Activated CD4-positive, CD25-positive, alpha-beta regulatory T cell treated with anti-CD3 and anti-CD28 coated beads, Interleukin-2, amount 50 U/mL, for 72 hours (primary cell): ENCODE measurements at regions not wholly inside any gene's neighbourhood (a gene's known extent, or its start where the extent isn't known, plus 50 kb on each side); places are given as distances from the start of the nearest gene placed in this dataset.
"Not testable (repeated sequence)": the region's sequence is repeated elsewhere in the genome, so short reads cannot be mapped to it uniquely, and the experiment has no call there.

Experiments
- DNase-seq: peaks from one replicate; pipeline ENCODE4 v3.0.0; 2021

DNA sequence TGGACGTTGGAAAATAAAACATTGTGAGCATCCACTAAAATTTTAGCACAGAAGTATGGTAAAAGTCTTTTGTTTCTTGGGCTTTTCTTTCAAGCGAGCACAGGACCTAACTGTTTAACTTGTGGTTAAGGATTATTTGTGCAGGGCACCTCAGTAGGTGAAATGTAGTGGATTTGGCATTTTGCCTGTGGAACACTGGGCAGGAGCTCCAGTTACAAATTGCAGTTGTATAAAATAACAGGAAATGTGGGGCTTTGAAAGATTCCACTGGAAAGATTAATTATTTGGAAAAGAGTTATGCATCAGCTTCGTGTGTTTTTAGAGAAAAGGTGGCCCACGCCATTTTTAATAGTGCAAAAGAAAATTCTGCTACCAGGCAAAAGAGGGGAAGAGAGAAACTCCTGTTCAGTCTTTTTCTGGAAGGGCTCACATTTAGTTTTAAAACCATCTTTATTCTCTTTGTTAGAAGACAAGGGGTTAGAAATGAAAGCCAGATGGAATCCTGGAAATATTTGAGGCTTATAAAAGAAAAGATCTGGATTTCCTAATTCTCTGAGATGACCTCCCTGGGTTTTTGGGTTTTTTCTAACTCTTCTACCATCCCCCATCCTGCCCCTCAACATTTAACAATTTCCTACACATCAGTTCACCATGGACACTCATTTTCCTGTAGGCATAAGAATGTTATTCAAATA, 144.3 kb upstream of the SERTAD2 start:
- no peak for DNase-seq

DNA sequence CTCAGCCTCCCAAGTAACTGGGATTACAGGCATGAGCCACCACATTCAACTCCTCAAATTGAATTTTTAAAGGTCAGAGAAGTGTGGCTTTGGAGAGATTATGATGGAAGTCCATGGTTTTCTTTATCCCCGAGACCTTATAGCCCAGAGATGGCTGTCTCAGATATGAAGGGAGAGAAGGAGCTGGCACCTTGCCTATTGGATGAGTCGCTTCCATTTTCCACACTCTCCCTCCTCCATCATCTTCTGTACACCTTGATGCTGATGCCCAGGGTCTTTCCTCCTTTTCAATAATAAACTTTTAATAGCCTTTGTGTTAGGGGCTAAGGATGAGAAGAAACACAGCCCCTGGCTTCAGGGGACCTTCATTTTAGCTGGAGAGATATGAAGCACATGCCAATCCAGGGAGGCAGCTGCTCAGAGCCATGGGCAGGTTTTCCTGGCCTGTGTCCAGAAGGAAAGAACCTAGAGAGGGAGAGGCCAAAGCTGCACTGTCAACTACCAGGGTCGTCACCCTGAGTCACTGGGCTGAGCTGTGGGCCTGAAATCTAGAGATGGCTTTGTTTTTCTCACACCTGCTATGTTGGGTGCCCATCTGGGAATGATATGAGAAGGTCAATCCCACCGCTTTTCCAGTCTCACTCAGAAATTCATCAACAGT, 146.0 kb upstream of the SERTAD2 start:
- DNase-seq, result no peak

DNA sequence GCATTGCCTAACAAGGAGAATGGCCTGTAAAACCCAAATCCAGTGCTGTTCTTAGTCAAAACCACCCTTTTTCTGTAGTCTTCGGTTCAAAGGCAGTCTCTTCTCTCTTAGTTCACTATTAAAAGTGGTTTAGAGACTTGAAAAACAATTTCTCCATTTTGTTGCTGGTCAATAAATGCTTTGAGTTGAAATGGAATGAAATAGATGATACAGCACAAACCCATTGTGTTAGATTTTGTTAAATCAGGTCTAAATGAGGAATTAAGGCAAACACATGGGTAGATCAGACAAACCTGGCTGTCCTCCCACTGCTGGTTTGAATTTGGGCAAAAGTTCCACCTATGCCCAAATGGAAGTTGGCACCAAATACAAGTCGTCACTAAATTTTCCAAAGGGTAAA, 150.1 kb upstream of the SERTAD2 start:
- DNase-seq, result no peak

DNA sequence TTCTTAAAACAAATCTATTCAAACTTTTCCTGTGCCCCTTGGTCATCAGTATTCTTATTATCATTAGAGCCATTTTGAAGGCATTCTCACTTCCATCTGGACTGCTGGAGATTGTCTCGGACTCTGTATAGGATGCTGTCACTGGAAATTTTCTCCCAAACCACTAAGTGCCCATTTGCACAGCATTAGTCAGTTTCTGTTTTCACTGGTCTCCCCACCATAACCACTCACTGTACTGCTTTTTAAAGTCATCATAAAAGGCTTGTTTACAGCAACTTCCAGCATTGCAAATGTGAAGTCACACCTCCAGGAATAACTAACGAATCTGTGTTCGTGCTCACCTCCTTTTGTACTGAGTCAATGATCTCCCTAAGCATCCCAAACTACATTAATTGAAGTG, 150.9 kb upstream of the SERTAD2 start:
- no peak for DNase-seq

DNA sequence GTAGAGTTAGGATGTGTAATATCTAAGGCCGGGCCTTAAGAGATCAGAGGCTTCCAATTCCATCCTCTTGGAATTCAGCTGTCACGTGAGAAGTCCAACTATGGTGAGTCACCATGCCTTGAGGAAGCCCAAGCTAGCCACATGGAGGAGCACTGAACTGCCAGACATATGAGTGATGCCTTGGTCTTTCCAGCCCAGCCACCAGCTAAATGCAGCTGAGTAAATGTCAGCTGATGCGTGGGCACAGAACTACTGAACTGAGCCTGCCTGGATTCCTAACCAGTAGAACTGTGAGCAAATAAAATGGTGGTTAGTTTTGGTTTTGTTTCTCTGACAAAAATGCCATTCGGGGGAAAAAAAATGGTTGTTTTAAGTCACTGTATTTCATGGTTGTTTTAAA, 153.7 kb upstream of the SERTAD2 start:
- peak; percentile 41 for DNase-seq

DNA sequence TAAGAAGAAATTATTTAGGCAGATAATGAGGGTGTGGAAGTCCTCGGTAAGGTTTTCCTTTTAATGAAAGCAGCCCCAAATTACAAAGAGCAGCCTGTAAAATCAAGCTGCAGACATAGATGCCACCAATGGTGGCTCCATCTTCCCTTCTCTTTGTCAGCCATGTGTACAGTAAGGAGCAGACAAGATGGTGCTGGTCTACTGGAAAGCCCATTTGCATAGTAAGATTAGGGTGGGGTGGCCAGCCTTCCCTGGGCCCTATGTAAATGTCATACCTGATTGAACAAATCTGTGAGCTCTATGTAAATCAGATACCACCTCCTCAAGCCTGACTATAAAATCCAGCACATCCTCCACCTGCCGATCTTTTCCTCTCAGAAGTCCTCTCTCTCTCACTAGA, 154.4 kb upstream of the SERTAD2 start:
- DNase-seq, result no peak

DNA sequence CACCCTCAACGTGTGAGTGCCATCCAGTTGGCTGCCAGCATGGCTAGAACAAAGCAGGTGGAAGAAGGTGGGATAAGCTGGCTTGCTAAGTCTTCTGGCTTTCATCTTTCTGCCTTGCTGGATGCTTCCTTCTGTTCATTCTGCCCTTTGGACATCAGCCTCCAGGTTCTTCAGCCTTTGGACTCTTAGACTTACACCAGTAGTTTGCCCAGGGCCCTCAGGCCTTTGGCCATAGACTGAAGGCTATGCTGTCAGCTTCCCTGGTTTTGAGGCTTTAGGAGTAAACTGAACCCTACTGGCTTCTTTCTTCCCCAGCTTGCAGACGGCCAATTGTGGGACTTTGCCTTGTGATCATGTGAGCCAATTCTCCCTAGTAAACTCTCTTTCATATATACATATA, 155.0 kb upstream of the SERTAD2 start:
- no peak for DNase-seq

DNA sequence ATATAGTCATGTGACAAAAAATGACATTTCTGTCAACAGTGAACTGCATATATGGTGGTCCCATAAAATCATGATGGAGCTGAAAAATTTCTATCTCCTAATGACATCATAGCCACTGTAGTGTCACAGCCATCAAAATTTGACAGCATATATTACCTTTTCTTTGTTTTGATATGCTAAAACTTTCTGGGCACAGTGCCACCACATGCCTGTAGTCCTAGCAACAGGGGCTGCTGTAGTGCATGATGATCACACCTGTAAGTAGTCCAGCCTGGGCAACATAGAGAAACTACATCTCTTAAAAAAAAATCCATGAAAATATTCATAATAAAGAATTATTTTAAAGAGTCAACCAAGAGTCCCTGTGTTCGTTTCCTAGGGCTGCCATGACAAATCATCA, 155.5 kb upstream of the SERTAD2 start:
- DNase-seq, result no peak

DNA sequence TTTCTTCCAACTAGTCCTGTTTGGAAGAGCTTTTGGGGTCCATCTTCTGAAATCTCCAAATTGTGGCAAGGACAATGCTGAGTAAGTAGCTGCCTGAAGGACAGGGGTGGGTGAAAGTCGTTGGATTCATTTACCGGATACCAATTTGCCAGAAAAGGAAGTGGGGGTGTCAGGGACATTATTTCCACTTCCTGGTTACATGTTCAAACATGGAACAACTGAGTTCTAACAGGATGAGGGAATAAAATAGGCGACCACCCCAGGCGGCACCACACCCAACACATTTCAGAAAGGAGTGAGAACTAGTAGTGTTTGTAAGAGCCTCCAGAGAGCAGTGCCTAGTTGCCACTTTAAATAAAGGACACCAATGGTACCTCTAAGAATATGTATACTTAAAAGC, 158.6 kb upstream of the SERTAD2 start:
- no peak for DNase-seq

DNA sequence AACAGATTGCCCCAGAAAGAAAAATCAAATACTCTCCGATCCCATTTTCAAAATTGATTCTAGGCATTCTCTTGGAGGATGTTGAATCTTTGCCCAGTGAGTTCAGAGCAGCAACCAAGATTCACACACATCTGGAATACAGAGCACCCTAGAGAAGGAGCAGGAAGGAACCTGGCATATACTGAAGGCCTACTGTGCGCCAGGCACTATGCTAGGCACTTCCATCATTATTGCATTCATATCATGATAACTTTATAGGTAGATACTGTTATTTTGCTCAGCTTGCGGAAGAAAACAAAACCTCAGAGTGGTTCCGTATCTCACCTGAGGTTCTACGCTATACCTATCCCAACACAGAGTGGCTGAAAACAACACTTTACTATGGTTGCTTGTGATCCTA, 160.3 kb upstream of the SERTAD2 start:
- DNase-seq, result no peak

DNA sequence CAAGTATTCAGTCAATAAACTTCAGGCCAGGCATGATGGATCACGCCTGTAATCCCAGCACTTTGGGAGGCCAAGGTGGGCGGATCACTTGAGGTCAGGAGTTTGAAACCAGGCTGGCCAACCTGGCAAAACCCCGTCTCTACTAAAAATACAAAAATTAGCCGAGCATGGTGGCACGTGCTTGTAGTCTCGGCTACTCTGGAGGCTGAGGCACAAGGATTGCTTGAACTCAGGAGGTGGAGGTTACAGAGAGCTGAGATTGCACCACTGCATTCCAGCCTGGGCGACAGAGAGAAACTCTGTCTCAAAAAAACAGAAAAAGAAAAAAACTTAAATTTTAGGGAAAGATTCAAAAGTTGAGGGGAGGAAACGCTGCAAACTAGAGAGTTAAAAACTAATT, 162.8 kb upstream of the SERTAD2 start:
- not testable (repeated sequence) for DNase-seq

DNA sequence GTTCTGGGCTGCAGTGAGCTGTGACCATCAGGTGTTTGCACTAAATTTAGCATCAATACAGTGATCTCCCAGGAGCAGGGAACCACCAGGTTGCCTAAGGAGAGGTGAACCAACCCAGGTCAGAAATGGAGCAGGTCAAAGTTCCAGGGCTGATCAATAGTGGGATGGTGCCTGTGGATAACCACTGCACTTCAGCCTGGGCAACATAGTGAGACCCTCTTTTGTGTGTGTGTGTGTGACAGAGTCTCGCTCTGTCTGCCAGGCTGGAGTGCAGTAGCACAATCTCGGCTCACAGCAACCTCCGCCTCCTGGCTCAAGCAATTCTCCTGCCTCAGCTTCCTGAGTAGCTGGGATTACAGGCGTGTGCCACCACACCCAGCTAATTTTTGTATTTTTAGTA, 163.7 kb upstream of the SERTAD2 start:
- no peak for DNase-seq

DNA sequence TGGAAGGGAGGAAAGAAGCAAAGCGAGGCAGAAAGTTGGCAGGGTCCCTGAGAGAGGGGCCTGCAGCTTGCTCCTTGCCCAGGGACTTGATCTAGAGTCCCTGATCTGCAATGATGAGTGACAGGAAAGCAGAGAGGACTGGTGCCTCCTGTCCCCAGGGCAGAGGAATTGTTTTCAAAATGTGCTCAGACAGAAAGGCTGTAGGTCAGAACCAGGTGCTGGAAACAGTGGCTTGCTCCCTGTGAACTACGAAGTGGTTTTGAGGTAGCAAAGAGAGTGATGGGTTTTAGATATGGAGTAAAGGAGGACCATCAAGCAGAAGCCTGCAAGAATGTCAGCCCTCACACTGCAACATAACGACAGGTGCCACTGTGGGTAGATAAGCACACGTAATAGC, 164.9 kb upstream of the SERTAD2 start:
- DNase-seq, result no peak

DNA sequence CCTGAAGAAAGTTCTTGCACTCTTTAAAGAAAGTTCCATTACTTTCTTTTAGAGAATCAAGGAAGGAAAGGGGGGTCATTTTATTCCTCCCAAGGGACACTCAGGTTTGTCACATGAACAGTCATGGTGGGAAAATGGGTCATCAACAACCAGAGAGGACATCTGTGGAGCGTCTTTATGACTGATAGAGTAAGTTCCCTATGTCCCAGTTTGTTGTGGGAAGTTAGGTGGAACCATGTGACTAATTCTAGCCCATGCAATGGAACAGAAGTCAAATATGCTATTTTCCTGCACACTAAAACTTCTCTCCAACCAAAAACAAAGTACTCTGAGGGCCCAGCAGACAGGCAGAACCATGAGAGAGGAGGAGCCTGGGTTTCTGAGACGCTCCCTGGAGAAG, 165.6 kb upstream of the SERTAD2 start:
- no peak for DNase-seq

DNA sequence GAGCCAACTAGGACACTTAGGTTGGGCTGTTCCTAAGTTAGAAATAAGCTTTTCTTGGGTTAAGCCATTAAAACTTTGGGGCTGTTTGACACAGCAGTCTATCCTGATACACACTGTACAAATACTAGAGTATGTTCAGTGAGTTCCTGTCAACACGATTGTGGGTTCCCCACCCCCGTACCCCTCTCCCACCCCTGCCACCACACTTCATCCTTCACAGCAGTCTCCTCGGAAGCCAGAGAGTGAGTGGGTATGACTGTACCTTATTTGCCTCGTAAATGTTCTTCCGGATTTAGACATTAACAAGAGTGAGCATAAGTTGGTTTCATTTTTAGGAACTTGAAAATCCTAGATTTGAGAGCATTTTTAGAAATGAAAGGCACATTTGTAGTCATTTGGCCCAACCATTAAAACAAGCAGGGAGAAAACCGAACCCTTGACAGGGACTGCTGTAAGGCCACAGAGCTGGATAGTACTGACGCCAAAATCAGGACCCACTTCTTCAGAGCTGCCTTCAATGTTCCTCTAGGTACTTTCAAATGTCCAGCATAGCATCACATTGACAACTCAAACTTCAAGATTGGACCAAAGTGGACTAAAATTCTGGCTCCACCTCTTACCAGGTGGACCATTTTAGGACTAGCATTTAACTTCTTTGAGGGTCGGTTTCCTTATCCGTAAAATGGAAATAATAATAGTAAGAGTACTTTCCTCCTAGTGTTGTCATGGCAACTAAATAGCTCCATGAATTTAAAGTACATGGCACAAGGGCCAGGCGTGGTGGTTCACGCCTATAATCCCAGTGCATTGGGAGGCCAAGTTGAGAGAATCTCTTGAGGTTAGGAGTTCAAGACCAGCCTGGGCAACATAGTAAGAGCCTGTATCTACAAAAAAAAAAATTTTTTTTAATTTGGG, 166.3 kb upstream of the SERTAD2 start:
- DNase-seq, result no peak

DNA sequence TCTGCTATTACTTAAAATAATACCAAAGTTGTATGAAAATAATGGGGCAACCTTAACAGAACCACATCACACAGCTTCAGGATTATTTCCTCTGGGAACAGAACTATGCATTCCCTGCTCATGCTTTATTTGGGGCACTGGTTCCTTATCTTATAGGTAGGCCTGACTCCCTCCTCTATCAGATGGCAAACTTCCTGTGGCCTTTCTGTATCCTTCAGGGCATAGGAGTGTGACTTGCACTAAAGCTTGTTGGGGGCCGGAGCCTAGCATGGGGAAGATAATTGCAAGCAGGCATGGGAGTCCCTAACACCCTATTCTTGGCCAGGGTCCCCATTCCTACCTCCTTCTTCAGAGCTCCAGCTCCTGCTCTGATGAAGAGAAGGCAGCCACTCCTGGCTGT, 167.2 kb upstream of the SERTAD2 start:
- DNase-seq, result no peak

DNA sequence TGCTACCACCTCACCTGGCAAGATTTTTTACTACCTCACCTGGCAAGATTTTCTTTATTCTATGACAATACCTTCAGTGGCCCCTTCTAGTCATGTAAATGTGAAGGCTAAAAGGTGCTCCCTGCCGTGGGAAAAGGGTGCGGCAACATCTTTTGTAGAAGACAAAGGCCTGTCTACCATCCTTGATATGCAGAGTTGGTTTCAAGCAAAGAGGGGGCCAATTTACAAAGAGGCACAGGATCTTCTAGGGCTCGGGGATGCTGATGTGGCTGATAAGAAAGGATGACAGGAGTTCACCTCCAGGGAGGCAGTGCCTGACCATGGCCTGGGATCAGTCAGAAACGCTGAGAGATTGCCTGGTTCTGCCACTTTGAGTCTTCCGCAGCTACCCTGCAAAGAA, 165.4 kb upstream of the SLC1A4 start:
- no peak for DNase-seq

DNA sequence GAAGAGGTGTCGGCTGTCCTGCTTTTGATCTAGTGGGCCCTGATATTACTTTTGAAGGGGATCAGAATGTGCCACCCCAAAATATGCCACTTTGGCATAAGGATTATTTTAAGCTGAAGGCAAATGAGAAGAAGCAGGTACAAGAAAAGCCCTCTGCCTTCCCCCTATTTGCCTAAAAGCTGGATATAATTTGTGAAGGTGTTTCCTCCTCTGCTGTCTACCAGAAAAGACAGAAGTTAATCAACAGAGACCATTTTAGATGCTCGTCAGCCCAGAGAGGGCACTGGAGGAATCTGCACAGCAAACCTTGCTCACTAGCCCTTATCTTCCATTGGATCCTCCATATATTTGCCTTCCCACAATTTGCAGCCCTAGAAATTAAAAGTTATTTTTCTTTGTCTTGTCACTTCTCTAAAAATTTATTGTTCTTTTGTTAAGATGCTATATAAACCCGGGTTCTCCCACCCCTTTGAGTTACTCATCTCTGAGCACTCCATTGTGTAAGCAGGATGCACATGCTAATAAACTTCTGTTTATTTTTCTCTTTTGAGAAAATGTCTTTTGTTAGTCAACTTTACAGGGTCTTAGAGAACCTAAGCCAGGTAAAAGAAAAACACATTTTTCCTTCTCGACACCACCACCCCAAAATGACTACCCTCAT, 163.2 kb upstream of the SLC1A4 start:
- no peak for DNase-seq

DNA sequence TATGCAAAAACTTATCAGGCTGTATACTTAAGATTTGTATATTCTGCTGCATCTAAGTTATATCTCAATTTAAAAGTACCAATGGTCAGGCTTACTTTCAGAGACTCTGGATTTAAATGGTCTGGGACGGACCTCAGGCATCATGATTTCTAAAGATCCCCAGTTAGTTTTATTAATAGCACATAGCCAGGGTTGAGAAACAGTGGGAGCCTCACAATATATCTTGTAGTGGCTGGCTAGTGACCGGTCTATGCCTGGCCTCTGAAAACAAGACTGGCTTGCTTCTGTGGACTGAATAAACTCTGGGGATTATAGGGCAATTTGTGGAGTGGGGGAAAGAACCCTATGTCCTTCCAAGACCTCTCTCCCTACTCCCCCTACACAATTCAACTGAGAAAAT, 162.5 kb upstream of the SLC1A4 start:
- no peak for DNase-seq

DNA sequence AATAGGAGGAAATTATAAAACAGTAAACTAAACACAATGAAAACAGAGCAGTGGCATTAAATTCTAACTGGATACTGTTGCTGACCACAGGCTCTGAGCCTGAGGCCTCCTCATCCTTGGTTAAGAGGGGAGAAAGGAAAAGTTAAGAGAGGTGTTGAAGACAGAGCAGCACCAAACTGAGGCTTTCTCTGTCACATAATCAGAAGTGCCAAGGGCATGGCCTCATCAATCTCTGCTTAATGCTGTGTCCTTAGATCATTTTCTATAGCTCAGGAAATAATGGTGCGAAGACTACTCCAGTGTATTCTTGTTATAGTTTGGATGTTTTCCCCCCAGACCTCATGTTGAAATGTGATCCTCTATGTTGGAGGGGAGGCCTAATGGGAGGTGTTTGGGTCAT, 160.9 kb upstream of the SLC1A4 start:
- no peak for DNase-seq

DNA sequence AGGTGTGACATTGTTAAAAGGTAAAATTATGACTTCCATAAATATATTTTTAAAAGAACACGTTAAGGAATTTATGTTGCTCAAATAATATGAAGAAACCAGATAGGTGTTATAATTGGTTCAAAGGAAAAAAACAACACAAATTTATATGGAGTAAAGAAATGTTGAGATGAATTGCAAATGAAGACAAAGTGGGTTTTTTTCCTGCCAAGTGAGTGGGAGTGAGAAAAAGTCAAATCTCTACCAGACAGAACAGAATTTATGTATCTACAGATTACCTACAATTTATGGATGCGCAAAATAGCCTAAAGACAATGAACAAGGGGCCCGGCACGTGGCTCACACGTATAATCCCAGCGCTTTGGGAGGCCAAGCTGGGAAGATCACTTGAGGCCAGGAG, 159.7 kb upstream of the SLC1A4 start:
- no peak for DNase-seq

DNA sequence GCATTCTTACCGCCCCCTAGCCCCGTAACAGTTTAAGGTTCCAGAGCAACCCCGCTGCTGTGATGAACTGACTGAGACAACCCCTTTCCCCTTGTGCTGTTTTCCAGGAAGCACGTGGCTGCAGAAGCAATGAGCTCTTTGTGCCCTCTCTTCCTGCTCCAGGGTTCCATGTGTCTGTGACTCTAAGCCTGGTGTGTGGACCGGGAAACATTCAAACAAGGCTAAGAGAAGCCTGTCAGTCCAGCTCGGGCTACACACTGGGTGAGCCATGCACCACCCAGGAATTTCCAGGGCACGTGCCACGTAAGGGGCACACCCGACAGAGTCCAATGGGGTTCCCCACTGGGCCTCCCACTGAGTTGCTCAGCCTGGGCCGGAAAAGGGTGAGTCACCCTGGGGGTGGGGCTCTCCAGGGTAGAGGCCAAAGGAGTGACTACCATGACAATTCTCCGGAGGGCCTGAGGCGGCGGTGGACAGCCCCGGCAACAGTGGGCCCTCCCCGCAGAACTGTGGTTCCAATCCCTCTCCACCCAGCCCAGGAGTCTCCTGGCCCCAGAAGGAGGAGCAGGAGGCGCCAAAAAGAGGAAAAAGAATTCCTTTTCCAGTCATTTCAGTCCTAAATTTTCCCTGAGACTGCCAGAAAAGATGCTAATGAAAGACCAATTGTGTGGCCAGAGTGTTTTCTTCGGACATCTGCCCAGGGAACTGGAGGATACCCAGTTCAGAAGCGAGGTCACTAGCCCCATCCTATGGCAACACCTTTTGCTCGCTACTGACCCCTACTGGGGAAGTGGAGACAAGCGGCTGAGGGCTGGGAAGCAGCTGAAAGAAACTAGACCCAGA, 157.8 kb upstream of the SLC1A4 start:
- peak; percentile 85 for DNase-seq

DNA sequence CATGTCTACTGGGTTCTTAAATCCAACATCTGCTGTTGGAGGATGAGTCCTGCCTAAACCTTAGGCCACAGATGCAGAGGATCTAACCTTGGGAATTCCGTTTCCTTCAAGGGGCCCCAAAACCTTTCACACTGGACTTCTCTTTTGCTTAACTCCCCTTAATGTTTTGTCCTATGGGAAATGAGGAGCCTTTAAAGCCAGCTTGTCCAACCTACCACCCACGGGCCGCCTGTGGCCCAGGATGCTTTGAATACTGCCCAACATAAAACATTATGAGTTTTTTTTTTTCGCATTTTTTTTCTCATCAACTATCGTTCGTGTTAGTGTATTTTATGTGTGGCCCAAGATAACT, 157.2 kb upstream of the SLC1A4 start:
- no peak for DNase-seq
